Keratinocyte (primary cell): ENCODE measurements at regions not wholly inside any gene's neighbourhood (a gene's known extent, or its start where the extent isn't known, plus 50 kb on each side); places are given as distances from the start of the nearest gene placed in this dataset.
A peak's percentile ranks its signal among the peaks of the same experiment; 100 is the strongest.

Source experiments
- DNase-seq: peaks from one replicate; pipeline ENCODE4 v3.0.0-alpha.2; 2011; ENCODE audit warnings: low read depth, missing footprints, low spot score
- FAIRE-seq: peaks from 2 replicates; lab custom pipeline; 2011; peaks lifted over from hg19 to GRCh38; lab: Jason Lieb, UNC
- H2AFZ ChIP-seq: 2 replicates; pipeline ENCODE4 v1.6.0; 2012; ENCODE audit warnings: low read length, control low read depth, inconsistent platforms; ENCODE audit not compliant: control insufficient read depth
- H3K27ac ChIP-seq: 2 replicates; pipeline ENCODE4 v1.5.1; 2011; ENCODE audit warnings: low read length; ENCODE audit not compliant: control insufficient read depth, insufficient read depth
- H3K27me3 ChIP-seq: 3 replicates; pipeline ENCODE4 v1.6.0; 2011; ENCODE audit warnings: low read length; ENCODE audit not compliant: control insufficient read depth, insufficient read depth; ENCODE audit errors: extremely low read depth
- H3K36me3 ChIP-seq, 2 experiments: 2 replicates in 1 of 2; 3 replicates in 1 of 2; pipeline ENCODE4 v1.5.1; 2011; ENCODE audit warnings: low read length in 2 of 2, mild to moderate bottlenecking in 1 of 2; ENCODE audit not compliant: control insufficient read depth in 2 of 2, insufficient read depth in 2 of 2; ENCODE audit errors: extremely low read depth in 1 of 2
- H3K4me1 ChIP-seq: 3 replicates; pipeline ENCODE4 v1.5.1; 2011; ENCODE audit warnings: low read length; ENCODE audit not compliant: control insufficient read depth, insufficient read depth; ENCODE audit errors: extremely low read depth
- H3K4me2 ChIP-seq: 3 replicates; pipeline ENCODE4 v1.6.0; 2011; ENCODE audit warnings: low read depth, low read length; ENCODE audit not compliant: control insufficient read depth, insufficient read depth; ENCODE audit errors: extremely low read depth
- H3K4me3 ChIP-seq, 3 experiments: fragments of 200-600 bp in 1 of 3; sonication (generic) in 1 of 3; 2 replicates in 2 of 3; 3 replicates in 1 of 3; pipeline ENCODE4 v1.5.1; 2011 to 2016; ENCODE audit warnings: low read length in 3 of 3, mild to moderate bottlenecking in 3 of 3, control low read depth in 2 of 3, inconsistent platforms in 1 of 3, low read depth in 1 of 3, mixed read lengths in 1 of 3, mixed run types in 1 of 3, moderate library complexity in 1 of 3; ENCODE audit not compliant: control insufficient read depth in 2 of 3, insufficient read depth in 2 of 3; ENCODE audit errors: extremely low read depth in 1 of 3
- H3K79me2 ChIP-seq: 2 replicates; pipeline ENCODE4 v1.6.0; 2012; ENCODE audit warnings: low read length; ENCODE audit not compliant: control insufficient read depth, insufficient read depth
- H3K9ac ChIP-seq: 3 replicates; pipeline ENCODE4 v1.6.0; 2011; ENCODE audit warnings: low read length; ENCODE audit not compliant: control insufficient read depth, insufficient read depth; ENCODE audit errors: extremely low read depth
- H3K9me1 ChIP-seq: 3 replicates; pipeline ENCODE4 v1.6.0; 2011; ENCODE audit warnings: low read length; ENCODE audit not compliant: control insufficient read depth, insufficient read depth; ENCODE audit errors: extremely low read depth
- H3K9me3 ChIP-seq: 2 replicates; pipeline ENCODE4 v1.5.1; 2012; ENCODE audit warnings: low read depth, low read length; ENCODE audit not compliant: control insufficient read depth
- H4K20me1 ChIP-seq: 3 replicates; pipeline ENCODE4 v1.6.0; 2011; ENCODE audit warnings: low read length; ENCODE audit not compliant: control insufficient read depth, insufficient read depth; ENCODE audit errors: extremely low read depth
- CTCF ChIP-seq, 3 experiments: IDR thresholded peaks in 1 of 3; conservative IDR thresholded peaks in 1 of 3; optimal IDR thresholded peaks in 1 of 3; 2 replicates in 2 of 3; 3 replicates in 1 of 3; pipeline versions ENCODE3 to v1.5.1; 2011; ENCODE audit warnings: low read length in 3 of 3, mild to moderate bottlenecking in 3 of 3, moderate library complexity in 2 of 3, control low read depth in 1 of 3, inconsistent platforms in 1 of 3; ENCODE audit not compliant: insufficient read depth in 2 of 3; ENCODE audit errors: extremely low read depth in 1 of 3
- EZH2 ChIP-seq: IDR thresholded peaks from one replicate; pipeline ENCODE4 v1.6.1; 2012; ENCODE audit warnings: inconsistent platforms, mild to moderate bottlenecking, low read length, moderate library complexity
- dilution Hi-C: fragments of 300-500 bp; cut with MboI; formaldehyde crosslinking; loops from one replicate; pipeline ENCODE4 v1.7.0; 2020; ENCODE audit warnings: low sequenced_read_pairs; ENCODE audit not compliant: extremely low pct_ligation_motif_present

GRCh38 chr12:125773033-125773640 lies 707.9 kb downstream of the AACS start:
- H4K20me1 ChIP-seq = no peaks in the 10 kb centered on the region
- no peaks in the 10 kb centered on the region for H3K9me3 ChIP-seq
- H3K79me2 ChIP-seq = no peaks in the 10 kb centered on the region
- FAIRE-seq (no peak), DNase-seq (no peak)
- peak in 1 of 3 experiments; percentile 14 for TF ChIP-seq CTCF (optimal IDR thresholded peaks at IDR 0.05 in 1 of 3, IDR thresholded peaks at IDR 0.05 in 1 of 3, conservative IDR thresholded peaks at IDR 0.05 in 1 of 3; ENCODE audit: extremely low read depth in 1 of 3, insufficient read depth in 2 of 3, low read length in 3 of 3)
- no peak for TF ChIP-seq EZH2
- H3K27me3 ChIP-seq = no peaks in the 10 kb centered on the region
- dilution Hi-C loops = no loop called here
- no peak overlapping the region for H2AFZ ChIP-seq
- H3K27ac ChIP-seq = no peak overlapping the region
- H3K4me3 ChIP-seq = no peak overlapping the region
- H3K9me1 ChIP-seq = no peaks in the 10 kb centered on the region
- no peaks in the 10 kb centered on the region for H3K4me1 ChIP-seq
- no peaks in the 10 kb centered on the region for H3K36me3 ChIP-seq
- no peak overlapping the region for H3K9ac ChIP-seq
- no peak overlapping the region for H3K4me2 ChIP-seq

- H3K27ac ChIP-seq = no peak overlapping the region
- H3K9me1 ChIP-seq = no peaks in the 10 kb centered on the region
- no peaks in the 10 kb centered on the region for H3K79me2 ChIP-seq
- dilution Hi-C loops = no loop called here
- DNase-seq (no peak), FAIRE-seq (no peak)
- H4K20me1 ChIP-seq = no peaks in the 10 kb centered on the region
- no peaks in the 10 kb centered on the region for H3K9me3 ChIP-seq
- no peaks in the 10 kb centered on the region for H3K36me3 ChIP-seq
- no peaks in the 10 kb centered on the region for H3K4me1 ChIP-seq
- H3K4me2 ChIP-seq = no peak overlapping the region
- H3K4me3 ChIP-seq = no peak overlapping the region
- no peaks in the 10 kb centered on the region for H3K27me3 ChIP-seq
- no peak overlapping the region for H2AFZ ChIP-seq
- TF ChIP-seq EZH2 (no peak), CTCF (optimal IDR thresholded peaks at IDR 0.05 in 1 of 3, IDR thresholded peaks at IDR 0.05 in 1 of 3, conservative IDR thresholded peaks at IDR 0.05 in 1 of 3; ENCODE audit: extremely low read depth in 1 of 3, insufficient read depth in 2 of 3, low read length in 3 of 3) (no peak)
- H3K9ac ChIP-seq = no peak overlapping the region
Observed at GRCh38 chr12:125775507-125775906, 710.3 kb downstream of the AACS start.
